Upper lobe of right lung (tissue), 1 donor: ENCODE measurements at regions not wholly inside any gene's neighbourhood (a gene's known extent, or its start where the extent isn't known, plus 50 kb on each side); places are given as distances from the start of the nearest gene placed in this dataset.

ENCODE experiments used
- ATAC-seq: fragments of 200-7000 bp; cut with Tn5 transposase; one replicate; pipeline ENCODE4 v1.9.1; 2020; ENCODE audit warnings: mild to moderate bottlenecking, moderate library complexity
- DNase-seq: peaks from one replicate; pipeline ENCODE4 v3.0.0-alpha.2; 2020
- H3K27ac ChIP-seq: fragments of 200-600 bp; one replicate; pipeline ENCODE4 v1.8.0; 2022
- H3K27me3 ChIP-seq: fragments of 200-600 bp; one replicate; pipeline ENCODE4 v1.8.0; 2022; ENCODE audit warnings: mild to moderate bottlenecking
- H3K36me3 ChIP-seq: fragments of 200-600 bp; one replicate; pipeline ENCODE4 v1.8.0; 2022
- H3K4me1 ChIP-seq: fragments of 200-600 bp; one replicate; pipeline ENCODE4 v1.8.0; 2022
- H3K4me3 ChIP-seq: fragments of 200-600 bp; one replicate; pipeline ENCODE4 v1.8.0; 2022; ENCODE audit warnings: mild to moderate bottlenecking
- H3K9me3 ChIP-seq: fragments of 200-600 bp; one replicate; pipeline ENCODE4 v1.8.0; 2022
- intact Hi-C: fragments of 100-400 bp; cut with DNase I; formaldehyde crosslinking; loops from one replicate; pipeline ENCODE4 v1.11.0; 2022
- TF ChIP-seq, protein P1 (sequence below): fragments of 200-600 bp; IDR thresholded peaks from one replicate; pipeline ENCODE4 v1.8.0; 2022; ENCODE audit warnings: antibody characterized with exemption
- donor health status: DM: no; HTN: yes; CAD: no; lungs with severe emphysema.

DNA sequence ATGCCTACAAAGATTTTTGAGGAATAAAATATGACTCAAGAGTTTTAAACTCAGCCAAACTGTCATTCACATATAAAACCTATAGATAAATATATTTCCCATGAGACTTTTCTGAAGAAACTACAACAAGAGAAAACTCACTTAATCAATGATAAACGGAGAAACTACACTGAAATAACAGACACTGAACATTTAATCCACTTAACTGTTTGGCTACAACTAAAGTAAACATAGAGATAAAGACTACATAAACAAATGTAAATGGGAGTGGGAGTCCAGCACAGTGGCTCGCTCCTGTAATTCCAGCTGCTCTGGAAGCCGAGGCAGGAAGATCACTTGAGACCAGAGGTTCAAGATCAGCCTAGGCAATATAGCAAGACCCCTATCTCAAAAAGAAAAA lies 79.2 kb downstream of the MEX3B start:
- ATAC-seq (no peak), DNase-seq (no peak)
- no peak overlapping the region for H3K4me3 ChIP-seq
- H3K9me3 ChIP-seq, result no peaks in the 10 kb centered on the region
- H3K4me1 ChIP-seq, result no peaks in the 10 kb centered on the region
- intact Hi-C loops, result no loop called here
- TF ChIP-seq, protein P1, sequence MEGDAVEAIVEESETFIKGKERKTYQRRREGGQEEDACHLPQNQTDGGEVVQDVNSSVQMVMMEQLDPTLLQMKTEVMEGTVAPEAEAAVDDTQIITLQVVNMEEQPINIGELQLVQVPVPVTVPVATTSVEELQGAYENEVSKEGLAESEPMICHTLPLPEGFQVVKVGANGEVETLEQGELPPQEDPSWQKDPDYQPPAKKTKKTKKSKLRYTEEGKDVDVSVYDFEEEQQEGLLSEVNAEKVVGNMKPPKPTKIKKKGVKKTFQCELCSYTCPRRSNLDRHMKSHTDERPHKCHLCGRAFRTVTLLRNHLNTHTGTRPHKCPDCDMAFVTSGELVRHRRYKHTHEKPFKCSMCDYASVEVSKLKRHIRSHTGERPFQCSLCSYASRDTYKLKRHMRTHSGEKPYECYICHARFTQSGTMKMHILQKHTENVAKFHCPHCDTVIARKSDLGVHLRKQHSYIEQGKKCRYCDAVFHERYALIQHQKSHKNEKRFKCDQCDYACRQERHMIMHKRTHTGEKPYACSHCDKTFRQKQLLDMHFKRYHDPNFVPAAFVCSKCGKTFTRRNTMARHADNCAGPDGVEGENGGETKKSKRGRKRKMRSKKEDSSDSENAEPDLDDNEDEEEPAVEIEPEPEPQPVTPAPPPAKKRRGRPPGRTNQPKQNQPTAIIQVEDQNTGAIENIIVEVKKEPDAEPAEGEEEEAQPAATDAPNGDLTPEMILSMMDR, result no peak
- H3K27ac ChIP-seq, result no peak overlapping the region
- H3K27me3 ChIP-seq, result no peaks in the 10 kb centered on the region
- H3K36me3 ChIP-seq, result no peaks in the 10 kb centered on the region

DNA sequence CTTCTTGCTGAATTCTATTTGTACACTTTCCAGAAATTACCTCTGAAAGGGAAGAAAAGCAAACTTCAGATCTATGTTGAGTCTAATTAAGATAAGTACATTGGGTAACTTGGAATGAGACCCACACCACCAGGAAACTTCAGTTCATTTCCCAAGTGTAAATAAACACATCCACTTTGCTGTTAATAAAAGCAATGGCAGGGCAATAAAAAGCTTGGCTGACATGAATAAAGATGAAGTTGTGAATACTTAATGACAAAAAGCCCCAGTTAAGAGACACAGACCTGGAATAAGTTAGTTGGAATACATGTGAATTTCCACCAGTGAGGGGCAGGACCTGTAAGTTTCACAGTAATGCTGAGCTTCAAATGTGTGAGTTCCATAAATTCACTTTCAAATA lies 83.3 kb downstream of the MEX3B start:
- Histone ChIP-seq H3K27ac (no peak overlapping the region), H3K4me3 (no peak overlapping the region), H3K27me3 (no peaks in the 10 kb centered on the region), H3K4me1 (no peaks in the 10 kb centered on the region), H3K9me3 (no peaks in the 10 kb centered on the region), H3K36me3 (no peaks in the 10 kb centered on the region)
- ATAC-seq (no peak), DNase-seq (no peak)
- TF ChIP-seq, protein P1, result no peak
- intact Hi-C loops, result no loop called here

DNA sequence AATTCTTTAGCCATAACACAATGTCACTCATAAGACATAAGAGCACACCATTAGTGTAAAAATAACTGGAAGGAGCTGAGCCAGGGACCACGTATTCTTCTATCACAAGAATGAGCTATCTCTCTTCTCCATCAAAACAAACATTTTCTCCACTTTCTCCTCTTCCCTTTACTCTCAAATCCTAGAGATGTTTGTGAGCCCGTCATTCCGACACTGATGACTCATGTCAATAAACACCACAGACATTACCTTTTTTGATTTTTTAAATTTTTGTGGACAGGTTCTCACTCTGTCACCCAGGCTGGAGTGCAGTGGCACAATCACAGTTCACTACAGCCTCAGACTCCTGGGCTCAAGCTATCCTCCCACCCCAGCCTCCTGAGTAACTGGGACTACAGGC lies 86.6 kb downstream of the MEX3B start:
- Histone ChIP-seq H3K4me1 (no peaks in the 10 kb centered on the region), H3K4me3 (no peak overlapping the region), H3K36me3 (no peaks in the 10 kb centered on the region), H3K9me3 (no peaks in the 10 kb centered on the region), H3K27ac (no peak overlapping the region), H3K27me3 (no peaks in the 10 kb centered on the region)
- intact Hi-C loops, result no loop called here
- DNase-seq (no peak), ATAC-seq (no peak)
- TF ChIP-seq, protein P1, result no peak

DNA sequence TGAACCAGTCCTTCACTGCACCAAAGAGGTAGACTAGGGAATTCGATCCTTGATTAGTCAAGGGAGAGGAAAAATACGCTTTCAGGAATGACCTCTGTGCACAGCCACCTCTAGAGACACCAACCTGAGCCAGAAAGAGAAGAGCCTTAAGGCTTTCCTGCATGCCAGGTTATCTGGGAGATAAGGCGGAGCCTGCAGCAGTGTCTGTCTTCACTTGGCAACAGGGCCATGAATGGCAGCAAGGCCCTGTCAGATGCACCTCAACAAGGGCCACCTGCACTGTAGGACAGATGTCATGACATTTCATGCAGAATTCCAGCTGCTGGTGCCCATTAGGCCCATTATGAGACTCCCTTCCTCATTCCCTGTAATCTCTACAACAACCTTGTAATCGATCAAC lies 88.1 kb downstream of the MEX3B start:
- Histone ChIP-seq H3K27me3 (no peaks in the 10 kb centered on the region), H3K9me3 (no peaks in the 10 kb centered on the region), H3K4me1 (no peaks in the 10 kb centered on the region), H3K36me3 (no peaks in the 10 kb centered on the region), H3K4me3 (no peak overlapping the region), H3K27ac (no peak overlapping the region)
- DNase-seq (no peak), ATAC-seq (no peak)
- TF ChIP-seq, protein P1, result no peak
- intact Hi-C loops, result no loop called here

DNA sequence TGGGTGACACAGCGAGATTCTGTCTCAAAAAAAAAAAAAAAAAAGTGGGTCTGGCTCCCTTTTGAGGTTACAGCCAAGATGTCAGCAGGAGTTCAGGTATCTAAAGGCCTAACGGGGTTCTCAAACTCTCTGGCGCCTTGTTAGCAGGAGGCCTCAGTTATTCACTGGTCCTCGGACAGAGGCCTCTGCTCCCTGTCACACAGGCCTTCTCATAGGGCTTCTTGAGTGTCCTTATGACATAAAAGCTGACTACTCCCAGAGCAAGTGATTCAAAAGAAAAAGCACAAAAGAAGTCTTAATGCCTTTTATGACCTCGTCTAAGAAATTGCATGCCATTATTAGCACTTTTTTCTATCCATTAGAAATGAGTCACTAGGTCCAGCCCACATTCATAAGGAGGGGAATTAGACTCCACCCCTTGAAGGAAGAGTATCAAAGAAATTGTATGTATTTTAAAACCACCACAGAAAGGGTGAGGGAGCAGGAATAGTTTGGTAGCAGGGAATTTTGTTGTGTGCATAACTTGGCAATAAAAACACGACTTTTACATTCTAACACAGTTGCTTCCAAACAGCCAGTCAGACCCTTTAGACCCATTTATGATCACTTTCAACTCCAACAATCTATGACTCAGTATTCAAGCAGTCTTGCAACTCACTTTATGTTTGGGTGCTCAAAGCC lies 90.3 kb downstream of the MEX3B start:
- DNase-seq (no peak), ATAC-seq (no peak)
- no peaks in the 10 kb centered on the region for H3K4me1 ChIP-seq
- intact Hi-C loops, result no loop called here
- no peak overlapping the region for H3K27ac ChIP-seq
- H3K4me3 ChIP-seq, result no peak overlapping the region
- TF ChIP-seq, protein P1, result no peak
- H3K27me3 ChIP-seq, result no peaks in the 10 kb centered on the region
- no peaks in the 10 kb centered on the region for H3K36me3 ChIP-seq
- no peaks in the 10 kb centered on the region for H3K9me3 ChIP-seq
